IMR-90 (cell line): ENCODE measurements at regions not wholly inside any gene's neighbourhood (a gene's known extent, or its start where the extent isn't known, plus 50 kb on each side); places are given as distances from the start of the nearest gene placed in this dataset.
"Not testable (repeated sequence)": the region's sequence is repeated elsewhere in the genome, so short reads cannot be mapped to it uniquely, and the experiment has no call there.

Source experiments
- ATAC-seq: fragments of 200-7000 bp; cut with Tn5 transposase; 2 replicates; pipeline ENCODE4 v1.9.1; 2020; ENCODE audit warnings: low read depth, mild to moderate bottlenecking, moderate library complexity
- BruUV-seq: library from RNA; stranded (reverse); fragments of 400-500 nt; replicated peaks from 2 replicates; lab custom pipeline; 2021; lab: Mats Ljungman, UMichigan
- CTCF ChIA-PET: fragments of 300-600 bp; formaldehyde crosslinking; extraction: SDS; loops from one replicate; lab custom pipeline; 2021; ENCODE audit warnings: antibody characterized with exemption; lab: Yijun Ruan, JAX
- POLR2A ChIA-PET: fragments of 300-600 bp; sonication (Branson Sonifier 250); formaldehyde crosslinking; loops from one replicate; lab custom pipeline; 2022; ENCODE audit warnings: antibody characterized with exemption; ENCODE audit not compliant: unreplicated experiment; lab: Charles Lee
- DNase-seq: peaks from one replicate; pipeline ENCODE4 v3.0.0; 2013
- H2AFZ ChIP-seq: replicated peaks from 2 replicates; pipeline ENCODE3; 2013; ENCODE audit warnings: low read length, mild to moderate bottlenecking; ENCODE audit not compliant: poor library complexity
- H2AK5ac ChIP-seq: 2 replicates; pipeline ENCODE4 v1.6.1; 2013; ENCODE audit warnings: low read depth, low read length, inconsistent platforms
- H2AK9ac ChIP-seq: replicated peaks from 2 replicates; pipeline ENCODE3; 2013; ENCODE audit warnings: mild to moderate bottlenecking, low read depth, low read length, moderate library complexity; ENCODE audit not compliant: poor library complexity
- H2BK120ac ChIP-seq: 2 replicates; pipeline ENCODE4 v1.6.1; 2013; ENCODE audit warnings: low read depth, low read length, inconsistent platforms
- H2BK15ac ChIP-seq: 3 replicates; pipeline ENCODE4 v1.6.1; 2013; ENCODE audit warnings: low read depth, low read length, inconsistent platforms
- H2BK20ac ChIP-seq: 2 replicates; pipeline ENCODE4 v1.6.1; 2013; ENCODE audit warnings: low read depth, mild to moderate bottlenecking, inconsistent platforms, low read length, moderate library complexity
- H2BK5ac ChIP-seq: 2 replicates; pipeline ENCODE4 v1.6.1; 2013; ENCODE audit warnings: mild to moderate bottlenecking, low read depth, low read length, inconsistent platforms; ENCODE audit not compliant: poor library complexity, severe bottlenecking
- H3K14ac ChIP-seq: replicated peaks from 2 replicates; pipeline ENCODE4 v1.6.1; 2013; ENCODE audit warnings: low read depth, low read length, inconsistent platforms
- H3K18ac ChIP-seq: 2 replicates; pipeline ENCODE4 v1.6.1; 2013; ENCODE audit warnings: low read depth, low read length, control low read depth
- H3K23ac ChIP-seq: 2 replicates; pipeline ENCODE4 v1.6.1; 2013; ENCODE audit warnings: low read depth, low read length, inconsistent platforms
- H3K27ac ChIP-seq: 2 replicates; pipeline ENCODE4 v1.5.1; 2013; ENCODE audit warnings: mild to moderate bottlenecking, control low read depth, low read length; ENCODE audit not compliant: insufficient read depth
- H3K27me3 ChIP-seq: 2 replicates; pipeline ENCODE4 v1.6.1; 2013; ENCODE audit warnings: low read length; ENCODE audit not compliant: control insufficient read depth, insufficient read depth
- H3K36me3 ChIP-seq: 2 replicates; pipeline ENCODE4 v1.6.1; 2013; ENCODE audit warnings: low read length, mixed read lengths; ENCODE audit not compliant: control insufficient read depth, insufficient read depth
- H3K4ac ChIP-seq: 2 replicates; pipeline ENCODE4 v1.6.1; 2013; ENCODE audit warnings: low read depth, low read length, inconsistent platforms
- H3K4me1 ChIP-seq: 2 replicates; pipeline ENCODE4 v1.6.1; 2013; ENCODE audit warnings: low read length, mixed read lengths; ENCODE audit not compliant: control insufficient read depth, insufficient read depth
- H3K4me2 ChIP-seq: 2 replicates; pipeline ENCODE4 v1.6.1; 2013; ENCODE audit warnings: low read depth, mild to moderate bottlenecking, control low read depth, low read length, moderate library complexity
- H3K4me3 ChIP-seq: 2 replicates; pipeline ENCODE4 v1.5.1; 2013; ENCODE audit warnings: low read depth, mild to moderate bottlenecking, control low read depth, low read length, moderate library complexity; ENCODE audit not compliant: insufficient read depth
- H3K56ac ChIP-seq: 2 replicates; pipeline ENCODE4 v1.6.1; 2013; ENCODE audit warnings: low read length, inconsistent platforms; ENCODE audit not compliant: insufficient read depth; ENCODE audit errors: extremely low read depth
- H3K79me1 ChIP-seq, 2 experiments: 2 replicates each; pipeline ENCODE4 v1.6.1; 2013; ENCODE audit warnings: low read length in 2 of 2, inconsistent platforms in 1 of 2, low read depth in 1 of 2
- H3K9ac ChIP-seq: 2 replicates; pipeline ENCODE4 v1.6.1; 2013; ENCODE audit warnings: low read depth, low read length, control low read depth
- H3K9me1 ChIP-seq: 2 replicates; pipeline ENCODE4 v1.6.1; 2013; ENCODE audit warnings: low read length, inconsistent platforms; ENCODE audit not compliant: insufficient read depth
- H3K9me3 ChIP-seq: 2 replicates; pipeline ENCODE4 v1.6.1; 2013; ENCODE audit warnings: low read length; ENCODE audit not compliant: control insufficient read depth, insufficient read depth
- H4K20me1 ChIP-seq: 2 replicates; pipeline ENCODE4 v1.6.1; 2013; ENCODE audit warnings: low read length, inconsistent platforms; ENCODE audit not compliant: insufficient read depth
- H4K5ac ChIP-seq: 2 replicates; pipeline ENCODE4 v1.6.1; 2013; ENCODE audit warnings: mild to moderate bottlenecking, low read depth, low read length, control low read depth
- H4K8ac ChIP-seq, 2 experiments: 2 replicates each; pipeline ENCODE4 v1.6.1; 2013; ENCODE audit warnings: low read depth in 2 of 2, low read length in 2 of 2, control low read depth in 1 of 2, inconsistent platforms in 1 of 2
- H4K91ac ChIP-seq: 2 replicates; pipeline ENCODE4 v1.6.1; 2013; ENCODE audit warnings: low read depth, low read length, inconsistent platforms; ENCODE audit not compliant: insufficient read depth
- WGBS, 2 experiments: methylation state at CpG; one replicate each; pipeline versions ENCODE4 v1.1.5 to v1.1.7; 2013; ENCODE audit warnings: missing lambda C conversion rate in 2 of 2; ENCODE audit not compliant: insufficient read length in 1 of 2; ENCODE audit errors: extremely low coverage in 2 of 2; 5-methylcytosine and 5-hydroxymethylcytosine counted together
- dilution Hi-C: fragments of 300-500 bp; cut with HindIII; formaldehyde crosslinking; loops from one replicate; pipeline ENCODE4 v1.14.3; 2018; ENCODE audit warnings: low sequenced_read_pairs; ENCODE audit not compliant: unreplicated experiment
- in situ Hi-C: fragments of 300-500 bp; cut with MboI; formaldehyde crosslinking; loops from 3 replicates; pipeline ENCODE4 v1.14.3; 2019; ENCODE audit warnings: low sequenced_read_pairs, inconsistent platforms, mixed read lengths
- intact Hi-C: fragments of 100-400 bp; cut with micrococcal nuclease; formaldehyde crosslinking; loops from 2 replicates; pipeline ENCODE4 v1.10.0; 2022

GRCh38 chr3:66937041-66937440, 61.1 kb upstream of the KBTBD8 start:
- intact Hi-C loops (loop anchor here (5.0 kb wide), 3 partner anchors 175 to 1955 kb away; no protein-coding TSS in a partner anchor), in situ Hi-C loops (loop anchor here (25.0 kb wide), 1 partner anchor 1950 kb away; no protein-coding TSS in a partner anchor)
- POLR2A ChIA-PET, H2AK9ac ChIP-seq, H3K27ac ChIP-seq, H3K4ac ChIP-seq, H2AK5ac ChIP-seq, H3K27me3 ChIP-seq, H3K14ac ChIP-seq, H3K9me1 ChIP-seq, H3K4me2 ChIP-seq, H3K4me1 ChIP-seq, H2BK120ac ChIP-seq, H3K18ac ChIP-seq, H3K56ac ChIP-seq, ATAC-seq, H4K91ac ChIP-seq, H2BK15ac ChIP-seq, H4K8ac ChIP-seq, H2AFZ ChIP-seq, H3K9ac ChIP-seq, H2BK5ac ChIP-seq, H2BK20ac ChIP-seq, dilution Hi-C loops, H3K36me3 ChIP-seq, H3K79me1 ChIP-seq, BruUV-seq, H4K5ac ChIP-seq, H4K20me1 ChIP-seq, H3K23ac ChIP-seq, H3K9me3 ChIP-seq, H3K4me3 ChIP-seq: not testable (repeated sequence)
- WGBS, 2 experiments = no CpG with 5 or more reads among the region's 6 CpGs
- peak; percentile 1 for DNase-seq
- CTCF ChIA-PET = interaction anchor here (1.8 to 2.2 kb wide), 2 partner anchors 12 to 33 kb away, joined by 7 to 9 read pairs; no protein-coding TSS in a partner anchor
